Osteoblast (primary cell): ENCODE measurements at regions not wholly inside any gene's neighbourhood (a gene's known extent, or its start where the extent isn't known, plus 50 kb on each side); places are given as distances from the start of the nearest gene placed in this dataset.

ENCODE experiments used
- DNase-seq: peaks from one replicate; pipeline ENCODE4 v3.0.0; 2011; ENCODE audit warnings: low spot score, mixed read lengths; ENCODE audit not compliant: insufficient read length; ENCODE audit errors: missing footprints
- H2AFZ ChIP-seq: 2 replicates; pipeline ENCODE4 v1.6.0; 2011; ENCODE audit warnings: mild to moderate bottlenecking, low read length
- H3K27ac ChIP-seq: 2 replicates; pipeline ENCODE4 v1.5.1; 2011; ENCODE audit warnings: mild to moderate bottlenecking, low read depth, low read length, moderate library complexity
- H3K27me3 ChIP-seq: 2 replicates; pipeline ENCODE4 v1.6.0; 2012; ENCODE audit warnings: mild to moderate bottlenecking, control low read depth, inconsistent platforms, low read length, moderate library complexity; ENCODE audit not compliant: insufficient read depth
- H3K36me3 ChIP-seq: 2 replicates; pipeline ENCODE4 v1.5.1; 2011; ENCODE audit warnings: mild to moderate bottlenecking, low read length, control low read depth, moderate library complexity; ENCODE audit not compliant: insufficient read depth
- H3K4me1 ChIP-seq: 2 replicates; pipeline ENCODE4 v1.5.1; 2011; ENCODE audit warnings: mild to moderate bottlenecking, low read length, control low read depth, moderate library complexity; ENCODE audit not compliant: insufficient read depth
- H3K4me2 ChIP-seq: 2 replicates; pipeline ENCODE4 v1.6.0; 2011; ENCODE audit warnings: mild to moderate bottlenecking, low read length; ENCODE audit not compliant: insufficient read depth
- H3K4me3 ChIP-seq: fragments of 200-600 bp; sonication (generic); 3 replicates; pipeline ENCODE4 v1.5.1; 2012; ENCODE audit warnings: mild to moderate bottlenecking, low read length, inconsistent platforms; ENCODE audit not compliant: insufficient read depth
- H3K79me2 ChIP-seq: 2 replicates; pipeline ENCODE4 v1.6.0; 2012; ENCODE audit warnings: mild to moderate bottlenecking, low read length, control low read depth, inconsistent platforms; ENCODE audit not compliant: insufficient read depth
- H3K9me3 ChIP-seq: 2 replicates; pipeline ENCODE4 v1.5.1; 2011; ENCODE audit warnings: low read depth, low read length, control low read depth
- H4K20me1 ChIP-seq: 2 replicates; pipeline ENCODE4 v1.6.0; 2012; ENCODE audit warnings: mild to moderate bottlenecking, low read length, control low read depth; ENCODE audit not compliant: insufficient read depth
- CTCF ChIP-seq: IDR thresholded peaks from 2 replicates; pipeline ENCODE4 v1.5.1; 2011; ENCODE audit warnings: mild to moderate bottlenecking, low read depth, low read length, moderate library complexity; ENCODE audit errors: extremely low read depth

GRCh38 chr9:115597330-115597895 is 479.5 kb upstream of the TNC start:
- Histone ChIP-seq H3K4me3 (peak overlapping the region; percentile 66), H3K4me1 (peaks cover 62% of the 10 kb centered on the region), H3K36me3 (no peaks in the 10 kb centered on the region), H3K79me2 (peaks cover 2% of the 10 kb centered on the region), H3K27me3 (no peaks in the 10 kb centered on the region), H3K9me3 (no peaks in the 10 kb centered on the region), H2AFZ (no peak overlapping the region), H3K27ac (peak overlapping the region; percentile 98), H4K20me1 (no peaks in the 10 kb centered on the region), H3K4me2 (peak overlapping the region; percentile 93)
- DNase-seq = no peak
- TF ChIP-seq CTCF = no peak

GRCh38 chr9:115598751-115599150 is 480.8 kb upstream of the TNC start:
- H3K27me3 ChIP-seq = no peaks in the 10 kb centered on the region
- no peak for DNase-seq
- H3K4me2 ChIP-seq = no peak overlapping the region
- no peaks in the 10 kb centered on the region for H3K36me3 ChIP-seq
- H3K27ac ChIP-seq = peak overlapping the region; percentile 98
- peaks cover 57% of the 10 kb centered on the region for H3K4me1 ChIP-seq
- H3K4me3 ChIP-seq = no peak overlapping the region
- H3K9me3 ChIP-seq = no peaks in the 10 kb centered on the region
- H4K20me1 ChIP-seq = no peaks in the 10 kb centered on the region
- peaks cover 2% of the 10 kb centered on the region for H3K79me2 ChIP-seq
- no peak for TF ChIP-seq CTCF
- H2AFZ ChIP-seq = no peak overlapping the region

GRCh38 chr9:115599898-115600297 is 481.9 kb upstream of the TNC start:
- Histone ChIP-seq H3K4me2 (no peak overlapping the region), H2AFZ (no peak overlapping the region), H3K4me3 (no peak overlapping the region), H3K4me1 (peaks cover 49% of the 10 kb centered on the region), H3K27ac (no peak overlapping the region), H4K20me1 (no peaks in the 10 kb centered on the region), H3K36me3 (no peaks in the 10 kb centered on the region), H3K79me2 (peaks cover 2% of the 10 kb centered on the region), H3K27me3 (no peaks in the 10 kb centered on the region), H3K9me3 (no peaks in the 10 kb centered on the region)
- no peak for DNase-seq
- TF ChIP-seq CTCF = no peak

GRCh38 chr9:115601434-115601833 is 483.5 kb upstream of the TNC start:
- no peak overlapping the region for H3K4me3 ChIP-seq
- H3K9me3 ChIP-seq = no peaks in the 10 kb centered on the region
- no peak overlapping the region for H3K27ac ChIP-seq
- no peak overlapping the region for H3K4me2 ChIP-seq
- H3K79me2 ChIP-seq = peaks cover 2% of the 10 kb centered on the region
- peaks cover 42% of the 10 kb centered on the region for H3K4me1 ChIP-seq
- no peaks in the 10 kb centered on the region for H4K20me1 ChIP-seq
- no peak for TF ChIP-seq CTCF
- H2AFZ ChIP-seq = no peak overlapping the region
- no peaks in the 10 kb centered on the region for H3K27me3 ChIP-seq
- H3K36me3 ChIP-seq = no peaks in the 10 kb centered on the region
- DNase-seq = no peak
